Neural cell (in vitro differentiated cells): ENCODE measurements at regions not wholly inside any gene's neighbourhood (a gene's known extent, or its start where the extent isn't known, plus 50 kb on each side); places are given as distances from the start of the nearest gene placed in this dataset.

ENCODE experiments used
- H2AFZ ChIP-seq: fragments of 200-600, 300-800 bp; sonication (generic), shearing (Covaris generic); 2 replicates; pipeline ENCODE4 v1.6.0; 2014; ENCODE audit warnings: low read depth, mild to moderate bottlenecking, antibody characterized with exemption, low read length, moderate library complexity
- H3F3A ChIP-seq: fragments of 200-600 bp; shearing (Covaris generic); 2 replicates; pipeline ENCODE4 v1.6.1; 2016; ENCODE audit warnings: mild to moderate bottlenecking, moderate library complexity, mixed read lengths, antibody characterized with exemption, low read length; ENCODE audit not compliant: insufficient read depth, poor library complexity, severe bottlenecking
- H3K27ac ChIP-seq: fragments of 200-600, 300-800 bp; sonication (generic), shearing (Covaris generic); 2 replicates; pipeline ENCODE4 v1.5.1; 2014; ENCODE audit warnings: mild to moderate bottlenecking, low read length, moderate library complexity
- H3K27me3 ChIP-seq: fragments of 300-800, 200-600 bp; sonication (generic), shearing (Covaris generic); 2 replicates; pipeline ENCODE4 v1.6.0; 2014; ENCODE audit warnings: mild to moderate bottlenecking, low read depth, low read length, moderate library complexity; ENCODE audit not compliant: insufficient read depth
- H3K36me3 ChIP-seq: fragments of 300-800, 200-600 bp; sonication (generic), shearing (Covaris generic); 2 replicates; pipeline ENCODE4 v1.5.1; 2014; ENCODE audit warnings: mild to moderate bottlenecking, antibody characterized with exemption, low read length, moderate library complexity; ENCODE audit not compliant: insufficient read depth
- H3K4me2 ChIP-seq: fragments of 300-800, 200-600 bp; sonication (generic), shearing (Covaris generic); 2 replicates; pipeline ENCODE4 v1.6.0; 2014; ENCODE audit warnings: mild to moderate bottlenecking, low read length
- H3K4me3 ChIP-seq: fragments of 300-800, 200-600 bp; sonication (generic), shearing (Covaris generic); 2 replicates; pipeline ENCODE4 v1.5.1; 2014; ENCODE audit warnings: mild to moderate bottlenecking, low read length, moderate library complexity
- H3K79me2 ChIP-seq: fragments of 200-600 bp; shearing (Covaris generic); replicated peaks from 2 replicates; pipeline ENCODE4 v1.6.0; 2014; ENCODE audit warnings: mild to moderate bottlenecking, low read length, moderate library complexity; ENCODE audit not compliant: insufficient read depth
- H3K9ac ChIP-seq: fragments of 300-800, 200-600 bp; sonication (generic), shearing (Covaris generic); 2 replicates; pipeline ENCODE4 v1.6.1; 2016; ENCODE audit warnings: mild to moderate bottlenecking, low read length, mixed read lengths
- H3K9me2 ChIP-seq: fragments of 200-600 bp; shearing (Covaris generic); 2 replicates; pipeline ENCODE4 v1.6.1; 2016; ENCODE audit warnings: mild to moderate bottlenecking, low read length, mixed read lengths; ENCODE audit not compliant: insufficient read depth
- H3K9me3 ChIP-seq: fragments of 200-600, 300-800 bp; sonication (generic), shearing (Covaris generic); 2 replicates; pipeline ENCODE4 v1.6.1; 2016; ENCODE audit warnings: mild to moderate bottlenecking, mixed run types, low read length, moderate library complexity, mixed read lengths
- H4K20me1 ChIP-seq: fragments of 200-600 bp; shearing (Covaris generic); 2 replicates; pipeline ENCODE4 v1.6.1; 2016; ENCODE audit warnings: mild to moderate bottlenecking, mixed run types; ENCODE audit not compliant: insufficient read depth
- EP300 ChIP-seq: fragments of 450-650 bp; conservative IDR thresholded peaks from 2 replicates; pipeline ENCODE4 v1.6.1; 2014; ENCODE audit warnings: antibody characterized with exemption, mild to moderate bottlenecking, moderate library complexity; ENCODE audit not compliant: poor library complexity, severe bottlenecking
- EZH2 ChIP-seq: fragments of 200-600, 300-800 bp; shearing (Covaris generic), sonication (generic); IDR thresholded peaks from 2 replicates; pipeline ENCODE4 v1.6.1; 2014; ENCODE audit warnings: antibody characterized with exemption, low read length, borderline replicate concordance, mild to moderate bottlenecking; ENCODE audit not compliant: insufficient read depth, poor library complexity, severe bottlenecking
- MXI1 ChIP-seq: fragments of 450-650 bp; conservative IDR thresholded peaks from 2 replicates; pipeline ENCODE4 v1.6.1; 2014; ENCODE audit warnings: antibody characterized with exemption, mild to moderate bottlenecking; ENCODE audit not compliant: poor library complexity, severe bottlenecking
- POLR2AphosphoS5 ChIP-seq: IDR thresholded peaks from 2 replicates; pipeline ENCODE4 v1.6.1; 2012
- RAD21 ChIP-seq: fragments of 450-650 bp; conservative IDR thresholded peaks from 2 replicates; pipeline ENCODE4 v1.6.1; 2014; ENCODE audit warnings: antibody characterized with exemption, mild to moderate bottlenecking, moderate library complexity
- SMC3 ChIP-seq: fragments of 450-650 bp; conservative IDR thresholded peaks from 2 replicates; pipeline ENCODE4 v1.6.1; 2014; ENCODE audit warnings: antibody characterized with exemption, mild to moderate bottlenecking, moderate library complexity; ENCODE audit not compliant: poor library complexity
- TAF1 ChIP-seq: IDR thresholded peaks from 2 replicates; pipeline ENCODE4 v1.6.1; 2012; ENCODE audit warnings: low read depth
- TF ChIP-seq, protein P1 (sequence below): IDR thresholded peaks from 2 replicates; pipeline ENCODE4 v1.6.1; 2012; ENCODE audit warnings: borderline replicate concordance
- TF ChIP-seq, protein P2 (sequence below): fragments of 450-650 bp; IDR thresholded peaks from 2 replicates; pipeline ENCODE4 v1.5.1; 2014; ENCODE audit warnings: antibody characterized with exemption, mild to moderate bottlenecking, moderate library complexity; ENCODE audit not compliant: poor library complexity, severe bottlenecking

DNA sequence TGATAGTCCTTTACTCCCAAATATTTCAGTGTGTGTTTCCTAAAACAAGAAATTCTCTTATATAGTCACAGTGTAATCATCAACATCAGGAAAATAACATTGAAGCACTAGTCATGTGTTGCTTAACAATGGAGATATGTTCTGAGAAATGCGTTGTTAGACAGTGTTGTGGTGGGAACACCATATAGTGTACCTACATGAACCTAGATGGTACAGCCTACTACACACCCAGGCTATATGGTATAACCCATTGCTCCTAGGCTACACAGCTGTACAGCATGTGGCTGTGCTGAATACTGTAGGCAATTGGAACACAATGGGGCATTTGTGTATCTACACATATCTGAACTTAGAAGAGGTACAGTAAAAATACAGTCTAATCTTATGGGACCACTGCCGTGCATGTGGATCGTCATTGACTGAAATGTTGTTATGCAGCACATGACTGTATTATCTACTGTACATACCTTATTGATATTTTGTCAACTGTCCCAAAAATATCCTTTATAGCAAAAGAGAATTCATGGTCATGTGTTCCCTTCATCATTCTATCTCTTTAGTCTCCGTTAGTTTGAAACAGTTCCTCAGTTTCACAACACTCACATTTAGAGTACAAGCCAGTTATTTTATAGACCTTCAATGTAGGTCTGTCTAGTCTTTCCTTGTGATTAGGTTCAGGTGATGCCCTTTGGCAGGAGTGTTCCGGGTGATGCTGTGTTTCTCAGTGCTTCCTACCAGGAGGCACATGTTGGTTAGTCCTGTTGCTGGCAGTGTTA, 109.7 kb downstream of the SLC25A47 start:
- Histone ChIP-seq H3K4me3 (no peak overlapping the region), H3K36me3 (no peaks in the 10 kb centered on the region), H3K9me3 (no peaks in the 10 kb centered on the region), H2AFZ (no peak overlapping the region), H3F3A (no peaks in the 10 kb centered on the region), H3K9me2 (no peaks in the 10 kb centered on the region), H3K4me2 (no peak overlapping the region), H3K27me3 (no peaks in the 10 kb centered on the region), H4K20me1 (no peaks in the 10 kb centered on the region), H3K79me2 (no peaks in the 10 kb centered on the region), H3K27ac (no peak overlapping the region), H3K9ac (no peak overlapping the region)
- TF ChIP-seq TAF1 = no peak
- no peak for TF ChIP-seq POLR2AphosphoS5
- no peak for TF ChIP-seq EP300
- TF ChIP-seq MXI1 = no peak
- no peak for TF ChIP-seq SMC3
- TF ChIP-seq, protein P1, sequence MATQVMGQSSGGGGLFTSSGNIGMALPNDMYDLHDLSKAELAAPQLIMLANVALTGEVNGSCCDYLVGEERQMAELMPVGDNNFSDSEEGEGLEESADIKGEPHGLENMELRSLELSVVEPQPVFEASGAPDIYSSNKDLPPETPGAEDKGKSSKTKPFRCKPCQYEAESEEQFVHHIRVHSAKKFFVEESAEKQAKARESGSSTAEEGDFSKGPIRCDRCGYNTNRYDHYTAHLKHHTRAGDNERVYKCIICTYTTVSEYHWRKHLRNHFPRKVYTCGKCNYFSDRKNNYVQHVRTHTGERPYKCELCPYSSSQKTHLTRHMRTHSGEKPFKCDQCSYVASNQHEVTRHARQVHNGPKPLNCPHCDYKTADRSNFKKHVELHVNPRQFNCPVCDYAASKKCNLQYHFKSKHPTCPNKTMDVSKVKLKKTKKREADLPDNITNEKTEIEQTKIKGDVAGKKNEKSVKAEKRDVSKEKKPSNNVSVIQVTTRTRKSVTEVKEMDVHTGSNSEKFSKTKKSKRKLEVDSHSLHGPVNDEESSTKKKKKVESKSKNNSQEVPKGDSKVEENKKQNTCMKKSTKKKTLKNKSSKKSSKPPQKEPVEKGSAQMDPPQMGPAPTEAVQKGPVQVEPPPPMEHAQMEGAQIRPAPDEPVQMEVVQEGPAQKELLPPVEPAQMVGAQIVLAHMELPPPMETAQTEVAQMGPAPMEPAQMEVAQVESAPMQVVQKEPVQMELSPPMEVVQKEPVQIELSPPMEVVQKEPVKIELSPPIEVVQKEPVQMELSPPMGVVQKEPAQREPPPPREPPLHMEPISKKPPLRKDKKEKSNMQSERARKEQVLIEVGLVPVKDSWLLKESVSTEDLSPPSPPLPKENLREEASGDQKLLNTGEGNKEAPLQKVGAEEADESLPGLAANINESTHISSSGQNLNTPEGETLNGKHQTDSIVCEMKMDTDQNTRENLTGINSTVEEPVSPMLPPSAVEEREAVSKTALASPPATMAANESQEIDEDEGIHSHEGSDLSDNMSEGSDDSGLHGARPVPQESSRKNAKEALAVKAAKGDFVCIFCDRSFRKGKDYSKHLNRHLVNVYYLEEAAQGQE = no peak
- TF ChIP-seq, protein P2, sequence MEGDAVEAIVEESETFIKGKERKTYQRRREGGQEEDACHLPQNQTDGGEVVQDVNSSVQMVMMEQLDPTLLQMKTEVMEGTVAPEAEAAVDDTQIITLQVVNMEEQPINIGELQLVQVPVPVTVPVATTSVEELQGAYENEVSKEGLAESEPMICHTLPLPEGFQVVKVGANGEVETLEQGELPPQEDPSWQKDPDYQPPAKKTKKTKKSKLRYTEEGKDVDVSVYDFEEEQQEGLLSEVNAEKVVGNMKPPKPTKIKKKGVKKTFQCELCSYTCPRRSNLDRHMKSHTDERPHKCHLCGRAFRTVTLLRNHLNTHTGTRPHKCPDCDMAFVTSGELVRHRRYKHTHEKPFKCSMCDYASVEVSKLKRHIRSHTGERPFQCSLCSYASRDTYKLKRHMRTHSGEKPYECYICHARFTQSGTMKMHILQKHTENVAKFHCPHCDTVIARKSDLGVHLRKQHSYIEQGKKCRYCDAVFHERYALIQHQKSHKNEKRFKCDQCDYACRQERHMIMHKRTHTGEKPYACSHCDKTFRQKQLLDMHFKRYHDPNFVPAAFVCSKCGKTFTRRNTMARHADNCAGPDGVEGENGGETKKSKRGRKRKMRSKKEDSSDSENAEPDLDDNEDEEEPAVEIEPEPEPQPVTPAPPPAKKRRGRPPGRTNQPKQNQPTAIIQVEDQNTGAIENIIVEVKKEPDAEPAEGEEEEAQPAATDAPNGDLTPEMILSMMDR = no peak
- TF ChIP-seq EZH2 = no peak
- TF ChIP-seq RAD21 = no peak

DNA sequence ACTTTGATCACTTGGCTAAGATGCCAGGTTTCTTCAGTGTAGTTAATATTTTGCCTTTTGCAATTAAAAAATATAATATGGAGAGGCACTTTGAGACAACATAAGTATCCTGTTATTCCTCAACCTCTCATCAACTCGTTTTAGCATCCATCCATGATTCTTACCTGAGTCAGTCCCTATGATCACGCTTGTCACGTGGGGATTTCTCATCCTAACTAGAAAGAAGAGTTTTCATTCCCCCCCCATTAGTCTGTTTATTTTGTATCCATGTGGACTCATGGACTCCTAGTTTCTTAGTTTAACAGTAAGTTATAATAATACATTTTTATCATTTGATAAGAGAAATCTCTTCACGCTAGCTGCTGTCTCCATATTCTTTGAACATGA, 110.3 kb downstream of the SLC25A47 start:
- TF ChIP-seq RAD21 = no peak
- TF ChIP-seq, protein P2 = no peak
- no peak for TF ChIP-seq MXI1
- TF ChIP-seq, protein P1 = no peak
- no peak for TF ChIP-seq EZH2
- no peak for TF ChIP-seq POLR2AphosphoS5
- TF ChIP-seq TAF1 = no peak
- TF ChIP-seq SMC3 = no peak
- H3K36me3 ChIP-seq = no peaks in the 10 kb centered on the region
- peaks cover 1% of the 10 kb centered on the region for H3K79me2 ChIP-seq
- H3K27ac ChIP-seq = no peak overlapping the region
- H3K27me3 ChIP-seq = no peaks in the 10 kb centered on the region
- no peak overlapping the region for H3K4me3 ChIP-seq
- H3K9me2 ChIP-seq = no peaks in the 10 kb centered on the region
- no peak overlapping the region for H3K9ac ChIP-seq
- H3F3A ChIP-seq = no peaks in the 10 kb centered on the region
- H3K4me2 ChIP-seq = no peak overlapping the region
- no peak overlapping the region for H2AFZ ChIP-seq
- no peaks in the 10 kb centered on the region for H3K9me3 ChIP-seq
- no peaks in the 10 kb centered on the region for H4K20me1 ChIP-seq
